HG03066 (cell line): ENCODE measurements at regions not wholly inside any gene's neighbourhood (a gene's known extent, or its start where the extent isn't known, plus 50 kb on each side); places are given as distances from the start of the nearest gene placed in this dataset.
"Not testable (repeated sequence)": the region's sequence is repeated elsewhere in the genome, so short reads cannot be mapped to it uniquely, and the experiment has no call there.

ENCODE experiments used
- ATAC-seq: cut with Tn5 transposase; IDR thresholded peaks from one replicate; pipeline ENCODE4 v1.9.1; 2021; ENCODE audit warnings: low read depth; ENCODE audit not compliant: unreplicated experiment

DNA sequence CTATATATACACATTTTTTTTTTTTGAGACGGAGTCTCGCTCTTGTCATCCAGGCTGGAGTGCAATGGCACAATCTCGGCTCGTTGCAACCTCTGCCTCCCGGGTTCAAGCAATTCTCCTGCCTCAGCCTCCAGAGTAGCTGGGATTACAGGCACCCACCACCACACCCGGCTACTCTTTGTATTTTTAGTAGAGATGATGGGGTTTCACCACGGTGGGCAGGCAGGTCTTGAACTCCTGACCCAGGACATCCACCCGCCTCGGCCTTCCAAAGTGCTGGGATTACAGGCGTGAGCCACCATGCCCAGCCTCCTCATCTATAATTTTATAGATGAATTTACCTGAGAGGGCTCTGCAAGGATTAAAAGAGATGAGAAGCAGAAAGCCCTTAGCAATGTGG lies 274.0 kb downstream of the FAM43A start:
- ATAC-seq = not testable (repeated sequence)

DNA sequence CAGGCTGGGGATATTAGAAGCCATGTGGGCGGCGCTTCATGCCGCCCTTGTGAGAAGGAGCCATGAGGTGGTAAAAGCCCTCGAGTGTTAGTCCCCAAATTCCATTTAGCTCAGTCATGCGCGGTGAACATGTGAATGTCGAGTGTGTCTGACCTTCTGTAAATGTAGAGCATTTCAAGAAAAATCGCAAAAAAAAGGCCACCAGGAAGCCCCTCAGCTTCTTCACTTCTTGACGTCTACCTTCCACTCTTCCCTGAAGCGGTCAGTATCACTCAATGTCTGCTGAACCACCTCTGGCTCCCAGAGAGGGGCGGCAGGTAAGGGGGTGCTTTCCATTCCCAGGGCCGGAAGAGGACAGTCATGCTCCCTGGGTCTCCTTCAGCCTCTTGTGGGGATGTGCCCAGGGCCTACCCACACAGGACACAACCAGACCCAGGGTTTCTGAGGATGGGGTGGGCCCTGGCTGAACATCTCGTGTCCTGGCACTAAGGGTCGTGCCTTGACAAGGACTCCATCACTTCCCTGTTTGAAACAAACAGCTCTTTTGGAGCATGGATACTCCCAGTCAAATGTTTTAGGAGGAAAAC lies 274.9 kb downstream of the FAM43A start:
- no peak for ATAC-seq

DNA sequence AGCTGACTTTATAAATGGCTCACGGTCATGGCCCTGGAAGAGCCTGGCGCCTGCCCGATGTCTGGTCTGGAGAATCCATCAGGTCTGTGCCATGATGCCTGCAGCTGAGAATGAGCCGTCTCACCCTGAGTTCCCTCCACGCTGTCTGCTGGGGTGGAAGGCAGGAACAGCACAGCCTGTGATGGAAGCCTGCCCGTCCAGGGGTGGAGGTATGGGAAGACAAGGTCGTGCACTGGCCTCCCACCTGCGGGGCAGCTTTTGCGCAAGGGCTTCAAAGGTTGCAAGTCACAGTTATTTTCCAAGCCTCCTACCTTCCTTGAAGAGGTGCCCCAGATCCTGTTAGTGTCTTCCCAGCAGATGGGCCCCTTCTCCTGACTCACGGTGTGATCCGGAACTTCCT lies 275.5 kb downstream of the FAM43A start:
- ATAC-seq = no peak

DNA sequence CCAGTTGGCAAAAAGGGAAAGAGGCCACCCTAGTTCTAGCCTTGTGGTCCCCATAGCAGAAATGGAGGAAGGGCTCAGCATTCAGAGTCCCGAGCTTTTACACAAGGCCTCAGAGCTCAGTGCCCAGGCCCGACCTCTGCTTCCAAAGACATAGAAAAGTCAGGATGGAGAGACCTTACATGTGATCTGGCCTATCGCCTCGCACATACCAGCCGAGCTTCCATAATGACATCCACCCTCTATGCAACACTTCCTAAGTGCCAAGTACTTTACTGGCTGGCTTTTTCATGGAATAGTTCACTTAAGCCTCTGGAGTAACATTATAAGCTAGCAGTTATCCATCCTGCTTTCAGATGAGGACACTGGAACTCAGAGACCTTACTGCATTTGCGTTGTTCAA lies 275.9 kb downstream of the FAM43A start:
- no peak for ATAC-seq

DNA sequence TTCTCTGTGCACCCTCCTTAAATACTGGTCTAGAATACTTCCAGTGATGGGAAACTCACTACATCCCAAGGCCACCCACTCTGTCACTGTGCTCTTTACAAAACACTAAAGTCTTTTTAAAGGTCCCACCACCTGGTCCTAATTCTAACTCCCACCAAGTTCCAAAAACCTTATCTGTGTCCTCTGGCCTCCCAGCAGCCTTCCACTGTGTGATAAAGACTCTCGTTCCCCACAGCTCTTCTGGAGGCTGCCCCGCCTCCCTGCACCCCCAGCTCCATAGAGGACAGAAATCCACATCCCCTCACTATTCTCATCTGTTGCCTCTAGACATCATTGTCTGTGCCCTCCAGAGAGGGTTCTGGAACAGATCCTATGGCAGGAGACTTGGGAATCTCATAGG lies 276.4 kb downstream of the FAM43A start:
- ATAC-seq = no peak

DNA sequence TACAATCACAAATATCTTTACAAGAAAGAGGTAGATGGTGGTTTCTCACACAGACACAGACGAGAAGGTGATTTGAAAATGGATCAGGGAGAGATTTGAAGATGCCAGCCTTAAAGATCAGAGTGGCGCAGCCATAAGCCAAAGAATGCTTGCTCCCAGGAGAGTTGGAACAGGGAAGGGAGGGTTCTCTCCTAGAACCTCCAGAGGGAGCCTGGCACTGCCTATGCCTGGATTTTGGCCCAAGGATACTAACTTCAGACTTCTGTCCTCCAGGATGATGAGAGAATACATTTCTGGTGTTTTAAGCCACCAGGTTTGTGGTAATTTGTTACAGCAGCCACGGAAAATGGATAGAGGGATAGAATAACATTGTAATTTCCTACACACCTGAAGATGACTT lies 279.1 kb downstream of the FAM43A start:
- no peak for ATAC-seq

DNA sequence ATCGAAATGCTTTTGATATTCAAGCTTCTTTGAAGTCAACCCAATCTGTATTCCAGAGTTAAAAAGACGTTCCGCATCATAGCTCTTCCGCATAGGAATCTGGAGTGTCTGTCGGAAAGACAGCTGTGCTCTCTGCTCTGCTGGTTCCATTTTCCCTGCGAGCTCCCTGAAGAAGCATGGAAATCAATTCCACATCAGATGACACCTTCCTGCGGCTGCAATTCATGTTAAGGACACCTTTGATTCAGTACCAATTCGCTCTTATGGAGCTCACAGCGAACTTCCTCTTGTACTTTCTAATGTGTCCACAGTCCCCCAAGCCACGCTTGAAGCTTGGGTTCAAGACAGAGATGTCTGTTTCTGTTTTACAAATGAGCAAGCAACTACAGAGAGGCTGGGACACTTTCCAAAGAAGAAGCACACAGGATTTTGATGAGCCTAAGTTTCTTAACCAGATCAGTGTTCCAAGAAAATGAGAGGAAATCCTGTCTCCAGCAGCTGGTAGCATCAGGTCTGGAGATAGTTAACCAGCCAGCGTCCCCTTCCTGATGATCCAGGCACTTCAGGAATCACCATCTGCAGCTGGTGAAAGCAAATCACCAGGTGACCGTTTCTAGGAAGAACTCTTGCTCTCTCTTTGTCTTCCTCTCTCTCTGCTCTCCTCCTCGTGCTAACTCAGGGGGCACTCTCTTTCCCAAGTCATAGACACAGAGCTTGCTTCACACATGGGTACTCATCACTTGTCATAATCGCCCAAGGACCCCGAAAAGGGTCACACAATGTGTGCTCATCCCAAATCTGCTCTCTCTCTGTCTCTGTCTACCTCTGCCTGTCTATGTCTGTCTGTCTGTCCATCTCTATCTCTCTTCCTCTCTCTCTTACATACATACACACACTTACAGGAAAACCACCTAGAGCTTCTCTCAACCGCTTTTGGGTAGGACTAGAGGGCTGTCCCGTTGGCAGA lies 281.8 kb downstream of the FAM43A start:
- ATAC-seq = no peak

DNA sequence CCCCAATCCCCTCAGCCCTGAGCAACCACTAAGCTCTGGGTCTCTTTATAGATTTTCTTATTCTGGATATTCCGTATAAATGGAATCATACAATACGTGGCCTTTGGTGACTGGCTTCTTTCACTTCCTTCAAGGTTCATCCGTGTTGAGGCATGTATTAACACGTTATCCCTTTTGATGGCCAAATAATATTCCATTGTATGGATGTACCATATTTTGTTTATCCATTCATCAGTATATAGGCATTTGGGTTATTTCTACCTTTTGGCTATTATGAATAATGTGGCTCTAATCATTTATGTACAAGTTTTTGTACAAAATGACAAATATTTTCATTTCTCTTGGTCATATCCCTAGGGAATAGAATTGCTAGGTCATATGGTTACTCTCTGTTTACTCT lies 284.4 kb downstream of the FAM43A start:
- no peak for ATAC-seq

DNA sequence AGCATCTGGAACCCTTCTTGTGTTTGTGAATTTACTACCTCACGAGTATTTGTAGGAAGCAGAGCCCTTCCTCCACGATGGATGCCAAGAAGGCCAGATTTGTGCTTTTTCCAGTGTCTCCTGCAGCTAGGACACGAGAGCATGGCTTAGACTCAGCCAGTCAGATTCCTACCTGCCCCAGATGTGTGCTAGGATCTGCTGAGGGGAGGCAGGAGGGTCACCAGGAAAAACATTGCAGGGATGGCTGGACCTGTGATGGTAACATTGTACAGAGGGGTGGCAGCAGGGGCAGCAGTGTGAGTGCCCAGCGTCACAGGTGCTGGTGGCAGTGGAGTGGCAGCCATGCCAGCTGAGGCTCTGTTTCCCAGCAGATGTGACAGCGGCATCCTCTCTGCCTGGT lies 285.3 kb downstream of the FAM43A start:
- ATAC-seq = no peak

DNA sequence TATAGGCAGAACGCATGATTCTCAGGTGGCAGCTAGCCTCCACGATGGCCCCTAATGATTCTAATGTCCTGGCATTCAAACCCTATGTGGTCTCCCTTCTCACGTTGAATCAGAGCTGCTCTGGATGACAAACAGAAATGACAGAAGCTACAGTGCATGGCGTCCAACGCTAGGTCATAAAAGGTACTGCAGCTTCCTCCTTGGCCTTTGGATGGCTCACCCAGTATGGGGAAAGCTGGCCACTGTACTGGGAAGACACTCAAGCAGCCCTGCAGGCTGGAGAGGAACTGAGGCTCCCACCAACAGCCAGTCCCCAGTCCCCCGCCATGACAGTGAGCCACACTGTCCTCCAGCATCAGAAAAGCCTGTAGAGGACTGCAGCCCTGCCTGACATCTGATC lies 286.3 kb downstream of the FAM43A start:
- no peak for ATAC-seq

DNA sequence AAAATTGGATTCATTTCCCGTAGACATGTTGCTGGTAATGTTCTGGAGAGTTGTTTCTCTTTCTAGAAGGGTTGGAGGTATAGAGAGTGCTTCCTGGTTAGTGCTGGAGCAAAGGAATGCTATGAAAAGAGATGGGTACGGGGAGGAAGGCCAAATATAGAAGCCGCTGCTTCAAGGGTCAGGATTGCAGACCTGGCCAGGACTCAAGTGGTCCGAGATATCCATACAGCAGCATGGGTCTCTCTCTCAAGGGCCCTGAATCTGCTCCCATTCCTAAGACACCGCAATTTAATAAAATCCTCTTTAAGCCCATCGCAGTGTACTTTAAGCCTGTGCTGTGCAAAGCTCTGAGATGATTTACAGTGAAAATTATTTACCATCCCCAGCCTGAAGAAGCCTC lies 287.0 kb downstream of the FAM43A start:
- ATAC-seq = no peak

DNA sequence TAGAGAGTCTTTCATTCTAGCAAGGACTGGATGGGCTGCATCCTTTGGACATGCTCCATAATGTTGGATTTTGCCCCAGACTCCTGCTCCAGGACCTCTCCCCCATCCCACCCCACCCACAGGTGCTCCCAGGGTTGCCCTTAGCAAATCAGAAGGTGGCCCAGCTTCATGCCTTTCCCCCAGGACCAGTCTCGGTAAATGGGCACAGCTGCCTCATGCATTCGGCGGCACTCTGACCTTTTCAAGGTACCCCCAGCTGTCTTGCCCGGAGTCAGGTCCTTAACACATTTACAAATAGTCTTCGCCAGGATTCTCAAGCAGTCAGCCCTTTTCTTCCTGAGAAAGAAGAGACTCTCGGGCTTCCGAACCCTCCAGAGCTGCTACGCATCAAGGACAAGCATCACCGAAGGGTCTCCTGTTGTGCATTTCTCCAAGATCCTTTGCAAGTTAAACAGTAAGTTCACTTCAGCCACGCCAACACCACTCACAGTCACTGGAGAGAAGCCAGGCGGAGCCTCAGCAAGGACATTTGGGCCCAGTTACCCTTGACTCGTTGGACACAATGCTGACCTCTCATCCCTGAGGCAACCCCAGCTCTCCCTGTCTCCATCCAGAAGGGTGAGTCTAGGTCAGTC lies 287.8 kb downstream of the FAM43A start:
- ATAC-seq = no peak

DNA sequence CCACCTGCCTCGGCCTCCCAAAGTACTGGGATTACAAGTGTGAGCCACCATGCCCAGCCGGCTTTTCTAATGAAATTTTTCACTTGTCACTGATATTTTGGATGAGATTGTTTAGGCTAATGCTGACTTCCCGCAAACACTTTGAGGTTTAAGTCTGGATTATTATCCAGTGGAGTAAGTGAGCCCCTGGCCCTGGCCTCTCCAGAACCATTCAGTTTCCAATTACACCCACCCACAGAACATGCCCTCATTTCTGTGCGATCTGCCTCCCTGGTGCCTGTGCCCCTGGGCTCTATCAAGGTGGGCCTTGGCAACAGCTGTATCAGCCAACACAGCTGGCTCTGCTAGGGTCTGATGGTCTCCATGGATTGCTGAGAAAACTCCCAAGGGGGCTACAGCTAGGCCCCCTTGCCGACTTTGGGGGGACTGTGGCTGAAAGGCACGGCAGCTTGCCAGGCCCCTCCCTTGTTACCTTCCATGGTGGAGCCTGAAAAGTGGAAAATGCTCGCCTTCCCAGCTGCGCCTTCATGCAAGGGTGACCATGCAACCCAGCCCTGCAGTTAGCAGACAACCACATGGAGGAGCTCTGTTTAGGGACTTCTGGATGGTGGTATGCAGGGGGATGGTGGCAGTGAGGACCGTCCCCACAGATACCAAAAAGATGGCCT lies 288.9 kb downstream of the FAM43A start:
- no peak for ATAC-seq

DNA sequence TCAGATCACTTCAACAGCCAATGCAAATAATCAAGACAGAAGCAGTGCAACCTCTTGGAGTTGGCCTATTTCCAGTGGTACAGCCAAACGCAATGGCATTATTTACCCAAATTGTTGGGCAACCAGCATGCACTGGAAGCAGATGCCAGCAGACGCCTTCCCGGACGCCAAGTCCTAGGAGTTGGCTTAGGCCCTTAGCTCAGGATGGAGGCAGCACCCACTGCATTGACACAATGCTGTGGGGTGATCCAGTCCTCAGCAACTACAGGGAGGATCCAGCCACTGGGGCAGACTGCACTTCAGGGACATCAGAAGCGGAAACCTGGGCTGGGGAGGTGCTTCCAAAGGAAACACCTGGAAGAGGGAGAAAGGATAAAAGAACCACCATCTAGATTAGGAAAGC lies 290.4 kb downstream of the FAM43A start:
- ATAC-seq = no peak

DNA sequence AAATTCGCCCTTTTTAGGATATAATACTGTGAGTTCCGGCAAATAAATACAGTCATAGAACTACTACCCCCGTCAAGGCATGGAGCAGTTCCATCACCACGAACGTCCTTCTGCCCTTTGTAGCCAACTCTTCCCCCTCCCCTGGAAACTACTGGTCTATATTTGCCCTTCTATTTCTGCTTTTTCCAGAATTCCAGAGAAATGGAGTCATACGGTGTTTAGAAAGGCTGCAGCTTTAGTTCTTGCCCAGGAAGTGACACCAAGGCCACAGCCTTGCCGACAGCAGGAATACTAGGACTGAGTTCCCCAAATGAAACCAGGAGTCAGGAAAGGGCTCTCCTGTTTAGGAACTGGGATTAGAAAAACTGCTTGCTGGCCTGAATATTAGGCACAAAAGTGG lies 291.2 kb downstream of the FAM43A start:
- ATAC-seq = no peak

DNA sequence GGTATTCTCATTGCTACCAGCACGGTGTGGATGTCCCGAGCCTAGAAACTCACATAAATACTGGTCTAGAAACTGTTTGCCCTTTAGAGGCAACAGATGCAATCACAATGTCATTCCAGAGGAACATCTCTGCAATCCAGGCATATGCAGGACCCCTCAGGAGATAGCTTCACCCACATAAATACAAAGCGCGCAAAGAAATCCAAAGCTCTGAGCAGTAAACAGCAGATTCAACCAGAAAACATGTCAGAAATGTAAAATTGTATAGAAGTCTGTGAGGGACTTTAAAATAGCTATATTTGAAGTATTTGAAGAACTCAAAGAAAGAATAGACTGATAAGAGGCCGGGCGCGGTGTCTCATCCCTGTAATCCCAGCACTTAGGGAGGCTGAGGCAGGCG lies 291.7 kb downstream of the FAM43A start:
- no peak for ATAC-seq

DNA sequence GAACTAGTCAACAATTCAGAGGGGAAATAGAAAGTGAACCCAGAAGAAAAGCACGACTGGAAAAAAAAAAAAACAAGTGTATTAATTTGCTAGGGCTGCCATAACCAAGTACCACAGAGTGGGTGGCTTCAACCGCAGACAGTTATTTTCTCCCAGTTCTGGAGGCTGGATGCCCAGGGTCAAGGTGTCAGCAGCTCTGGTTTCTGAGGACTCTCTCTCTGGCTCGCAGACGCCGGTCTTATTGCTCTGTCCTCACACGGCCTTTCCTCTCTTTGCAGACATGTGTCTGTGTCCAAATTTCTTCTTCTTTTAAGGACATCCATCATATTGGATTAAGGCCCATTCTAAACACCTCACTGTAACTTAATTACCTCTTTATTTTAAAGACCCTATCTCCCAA lies 291.8 kb downstream of the XXYLT1 start:
- ATAC-seq = no peak

DNA sequence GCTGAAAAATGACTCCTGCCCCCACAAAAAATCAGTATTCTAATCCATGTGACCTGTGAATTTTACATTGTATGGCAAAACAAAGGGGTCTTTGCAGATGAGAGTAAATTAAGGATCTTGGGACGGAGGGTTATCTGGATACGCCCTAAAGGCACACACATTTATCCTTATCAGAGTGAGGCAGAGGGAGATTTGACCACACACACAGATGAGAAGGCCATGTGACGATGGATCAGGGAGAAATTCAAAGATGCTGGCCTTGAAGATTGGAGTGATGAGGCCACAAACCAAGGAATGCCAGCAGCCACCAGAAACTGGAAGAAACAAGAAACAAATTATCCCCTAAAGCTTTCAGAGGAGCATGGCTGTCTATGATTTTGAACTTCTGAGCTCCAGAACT lies 288.5 kb downstream of the XXYLT1 start:
- no peak for ATAC-seq

DNA sequence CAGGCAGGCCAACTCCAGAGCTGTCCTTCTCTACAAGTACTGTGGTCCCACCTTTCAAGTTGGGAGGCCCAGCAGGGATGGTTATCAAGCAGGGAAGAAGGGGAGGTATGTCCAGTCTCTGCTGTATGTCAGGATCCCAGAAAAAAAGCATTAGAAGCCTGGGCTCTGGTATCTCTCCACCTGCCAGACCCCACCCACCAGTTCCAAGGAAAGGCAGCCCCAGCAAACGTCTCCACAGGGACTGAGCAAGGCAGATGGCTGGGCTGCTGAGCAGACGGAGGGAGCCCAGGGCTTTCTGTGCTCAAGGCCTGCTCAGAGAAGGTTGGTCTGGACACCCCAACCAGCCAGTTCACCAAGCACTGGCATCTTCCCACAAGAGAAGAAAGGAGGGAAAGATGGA lies 287.8 kb downstream of the XXYLT1 start:
- ATAC-seq = no peak

DNA sequence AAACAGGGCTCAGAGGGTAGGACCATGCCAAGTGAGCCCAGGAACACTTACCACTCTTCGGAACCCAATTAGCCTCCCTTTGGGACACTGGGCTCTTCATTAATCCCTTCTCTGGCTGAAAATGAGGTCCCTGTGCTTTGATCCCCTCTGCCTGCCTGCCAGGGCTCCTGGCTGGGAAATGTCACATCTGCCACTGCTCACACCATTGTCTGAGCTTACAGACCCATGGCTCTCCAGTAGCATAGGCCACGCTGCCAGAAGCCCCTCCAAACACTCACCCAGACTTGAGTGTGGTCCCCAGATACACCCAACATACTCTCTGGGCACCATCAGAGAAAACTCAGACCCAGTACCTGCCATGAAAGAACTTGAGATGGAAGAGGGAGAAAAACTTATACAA lies 287.3 kb downstream of the XXYLT1 start:
- ATAC-seq = no peak

DNA sequence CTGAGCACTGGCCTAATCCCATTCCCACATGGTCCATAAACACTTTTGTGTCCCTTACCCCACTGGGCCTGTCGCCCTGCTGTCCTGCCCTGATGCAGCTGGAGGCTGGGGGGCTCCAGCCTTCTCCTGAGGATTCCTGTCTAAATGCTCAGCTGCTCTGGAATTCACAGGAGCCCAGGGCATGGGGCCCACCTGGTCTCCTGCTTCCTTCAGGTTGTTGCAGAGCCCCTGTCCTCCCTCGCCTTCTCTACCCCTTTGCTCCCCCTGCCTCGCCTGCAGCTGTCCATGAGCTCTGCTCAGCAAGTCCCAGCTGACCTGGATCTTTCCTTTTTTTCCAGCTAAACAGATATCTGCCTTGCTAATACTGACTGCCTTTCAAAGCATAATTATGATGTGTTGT lies 286.9 kb downstream of the XXYLT1 start:
- no peak for ATAC-seq
